SU-DHL-6 (cell line): ENCODE measurements at regions not wholly inside any gene's neighbourhood (a gene's known extent, or its start where the extent isn't known, plus 50 kb on each side); places are given as distances from the start of the nearest gene placed in this dataset.

Source experiments
- H2AFZ ChIP-seq: fragments of 200-600 bp; sonication (generic); 2 replicates; pipeline ENCODE4 v1.6.1; 2014; ENCODE audit warnings: low read depth, mild to moderate bottlenecking, moderate library complexity, mixed read lengths, antibody characterized with exemption, low read length; ENCODE audit not compliant: severe bottlenecking
- H3F3A ChIP-seq: fragments of 200-600 bp; shearing (Covaris generic); 2 replicates; pipeline ENCODE4 v1.6.0; 2016; ENCODE audit warnings: antibody characterized with exemption, mild to moderate bottlenecking; ENCODE audit not compliant: insufficient read depth
- H3K27ac ChIP-seq: fragments of 200-600 bp; sonication (generic); 2 replicates; pipeline ENCODE4 v1.5.1; 2016; ENCODE audit warnings: low read depth, mild to moderate bottlenecking, low read length, moderate library complexity, mixed read lengths
- H3K27me3 ChIP-seq: fragments of 200-600 bp; sonication (generic), shearing (Covaris generic); 2 replicates; pipeline ENCODE4 v1.6.0; 2014; ENCODE audit warnings: mild to moderate bottlenecking, low read length
- H3K36me3 ChIP-seq: fragments of 200-600 bp; sonication (generic); 2 replicates; pipeline ENCODE4 v1.6.1; 2014; ENCODE audit warnings: mild to moderate bottlenecking, low read length, mixed read lengths
- H3K4me2 ChIP-seq: fragments of 300-600, 200-600 bp; shearing (Covaris generic), sonication (generic); 2 replicates; pipeline ENCODE4 v1.6.0; 2014; ENCODE audit warnings: low read length, low read depth, mild to moderate bottlenecking; ENCODE audit not compliant: poor library complexity, severe bottlenecking
- H3K4me3 ChIP-seq: fragments of 200-600 bp; sonication (generic); 2 replicates; pipeline ENCODE4 v1.5.1; 2014; ENCODE audit warnings: antibody characterized with exemption, low read length, mild to moderate bottlenecking, mixed read lengths; ENCODE audit not compliant: insufficient read depth, poor library complexity, severe bottlenecking
- H3K79me2 ChIP-seq: fragments of 200-600 bp; sonication (generic); 2 replicates; pipeline ENCODE4 v1.6.1; 2014; ENCODE audit warnings: mild to moderate bottlenecking, low read length, moderate library complexity; ENCODE audit not compliant: insufficient read depth
- H3K9ac ChIP-seq: fragments of 200-600 bp; sonication (generic); 2 replicates; pipeline ENCODE4 v1.7.0; 2014; ENCODE audit warnings: mild to moderate bottlenecking, low read length
- H3K9me2 ChIP-seq: fragments of 200-600 bp; sonication (generic); replicated peaks from 2 replicates; pipeline ENCODE4 v1.6.1; 2014; ENCODE audit warnings: low read length; ENCODE audit not compliant: insufficient read depth
- H3K9me3 ChIP-seq: fragments of 200-600 bp; sonication (generic); 2 replicates; pipeline ENCODE4 v1.6.1; 2014; ENCODE audit warnings: low read length, mixed read lengths; ENCODE audit not compliant: insufficient read depth
- H4K20me1 ChIP-seq: fragments of 200-600 bp; sonication (generic); 2 replicates; pipeline ENCODE4 v1.6.1; 2014; ENCODE audit warnings: low read depth, mild to moderate bottlenecking, antibody characterized with exemption, low read length, moderate library complexity, mixed read lengths
- CTCF ChIP-seq: fragments of 200-600 bp; sonication (generic); IDR thresholded peaks from one replicate; pipeline ENCODE4 v1.5.1; 2017; ENCODE audit warnings: antibody characterized with exemption, mild to moderate bottlenecking, low read length, moderate library complexity; ENCODE audit not compliant: insufficient read depth, poor library complexity, severe bottlenecking
- EZH2phosphoT487 ChIP-seq: fragments of 200-600 bp; sonication (generic), shearing (Covaris generic); conservative IDR thresholded peaks from 2 replicates; pipeline ENCODE4 v1.6.1; 2018; ENCODE audit warnings: mild to moderate bottlenecking, antibody characterized with exemption, low read length, moderate library complexity, mixed read lengths

- Histone ChIP-seq H3K9me2 (no peaks in the 10 kb centered on the region), H3F3A (no peaks in the 10 kb centered on the region), H3K27ac (no peak overlapping the region), H2AFZ (no peak overlapping the region), H4K20me1 (no peaks in the 10 kb centered on the region), H3K79me2 (no peaks in the 10 kb centered on the region), H3K4me3 (no peak overlapping the region), H3K9ac (no peak overlapping the region), H3K9me3 (no peaks in the 10 kb centered on the region), H3K27me3 (no peaks in the 10 kb centered on the region), H3K4me2 (no peak overlapping the region), H3K36me3 (no peaks in the 10 kb centered on the region)
- no peak for TF ChIP-seq EZH2phosphoT487
- no peak for TF ChIP-seq CTCF
Observed at GRCh38 chr3:79843180-79843579, 75.4 kb upstream of the ROBO1 start.

- no peaks in the 10 kb centered on the region for H3K27me3 ChIP-seq
- H3K9ac ChIP-seq = no peak overlapping the region
- H3K9me3 ChIP-seq = no peaks in the 10 kb centered on the region; the same call in 1 of the 2 replicates
- no peaks in the 10 kb centered on the region for H4K20me1 ChIP-seq
- H3K4me2 ChIP-seq = no peak overlapping the region
- no peaks in the 10 kb centered on the region for H3K9me2 ChIP-seq
- H3K27ac ChIP-seq = no peak overlapping the region
- H3K4me3 ChIP-seq = no peak overlapping the region
- TF ChIP-seq CTCF (no peak), EZH2phosphoT487 (no peak)
- no peaks in the 10 kb centered on the region for H3K36me3 ChIP-seq
- H3F3A ChIP-seq = no peaks in the 10 kb centered on the region
- no peak overlapping the region for H2AFZ ChIP-seq
- H3K79me2 ChIP-seq = no peaks in the 10 kb centered on the region
Observed at GRCh38 chr3:79835701-79836100, 67.9 kb upstream of the ROBO1 start.

DNA sequence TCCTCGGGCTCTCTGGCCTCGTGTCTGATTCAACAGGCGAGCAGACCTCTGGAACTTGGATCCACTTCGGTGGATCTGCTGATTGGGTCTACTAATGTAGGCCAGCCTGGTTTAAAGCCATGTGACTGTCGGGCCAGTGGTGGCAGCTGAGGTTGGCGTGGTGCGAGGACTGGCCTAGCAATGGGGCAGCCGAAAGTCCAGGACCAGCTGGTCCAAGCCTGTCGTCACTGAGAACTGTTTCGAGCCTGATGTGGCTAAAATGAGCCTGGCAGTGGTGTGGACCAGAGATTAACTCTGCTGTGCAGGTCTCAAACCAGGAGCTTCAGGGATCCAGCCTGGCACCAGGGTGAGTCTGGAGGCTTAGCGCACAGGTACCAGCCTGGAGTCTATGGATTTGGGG, 56.4 kb upstream of the ROBO1 start:
- H3K36me3 ChIP-seq = no peaks in the 10 kb centered on the region
- H4K20me1 ChIP-seq = no peaks in the 10 kb centered on the region
- no peak overlapping the region for H2AFZ ChIP-seq
- H3F3A ChIP-seq = no peaks in the 10 kb centered on the region
- no peaks in the 10 kb centered on the region for H3K79me2 ChIP-seq
- no peak overlapping the region for H3K4me2 ChIP-seq
- H3K9me3 ChIP-seq = no peaks in the 10 kb centered on the region
- no peak overlapping the region for H3K27ac ChIP-seq
- TF ChIP-seq EZH2phosphoT487 (no peak), CTCF (no peak)
- H3K4me3 ChIP-seq = no peak overlapping the region
- no peaks in the 10 kb centered on the region for H3K27me3 ChIP-seq
- H3K9me2 ChIP-seq = no peaks in the 10 kb centered on the region
- H3K9ac ChIP-seq = no peak overlapping the region

GRCh38 chr3:79822076-79822475, 54.3 kb upstream of the ROBO1 start:
- H3K27me3 ChIP-seq = no peaks in the 10 kb centered on the region
- H2AFZ ChIP-seq = no peak overlapping the region
- no peaks in the 10 kb centered on the region for H4K20me1 ChIP-seq
- no peaks in the 10 kb centered on the region for H3K9me2 ChIP-seq
- no peaks in the 10 kb centered on the region for H3K9me3 ChIP-seq
- TF ChIP-seq CTCF (no peak), EZH2phosphoT487 (no peak)
- no peak overlapping the region for H3K4me3 ChIP-seq
- no peaks in the 10 kb centered on the region for H3K79me2 ChIP-seq
- H3K4me2 ChIP-seq = no peak overlapping the region
- no peak overlapping the region for H3K27ac ChIP-seq
- no peaks in the 10 kb centered on the region for H3K36me3 ChIP-seq
- no peak overlapping the region for H3K9ac ChIP-seq
- no peaks in the 10 kb centered on the region for H3F3A ChIP-seq
